PC-9 (cell line): ENCODE measurements at regions not wholly inside any gene's neighbourhood (a gene's known extent, or its start where the extent isn't known, plus 50 kb on each side); places are given as distances from the start of the nearest gene placed in this dataset.

Experiments
- BruUV-seq: library from RNA; stranded (reverse); fragments of 400-500 nt; replicated peaks from 2 replicates; lab custom pipeline; 2021; lab: Mats Ljungman, UMichigan
- CTCF ChIA-PET: fragments of 300-600 bp; sonication (Branson Sonifier 250); formaldehyde crosslinking; loops from one replicate; lab custom pipeline; 2022; ENCODE audit warnings: antibody characterized with exemption; lab: Charles Lee
- POLR2A ChIA-PET: fragments of 300-600 bp; sonication (Branson Sonifier 250); formaldehyde crosslinking; loops from one replicate; lab custom pipeline; 2022; ENCODE audit warnings: antibody characterized with exemption; ENCODE audit not compliant: unreplicated experiment; lab: Charles Lee
- DNase-seq, 2 experiments: peaks; one replicate each; pipeline versions ENCODE4 v3.0.0 to v3.0.0-alpha.2; 2015 to 2022; ENCODE audit warnings: mixed read lengths in 1 of 2
- H2AFZ ChIP-seq: fragments of 200-600 bp; sonication (generic); 2 replicates; pipeline ENCODE4 v1.8.1; 2017; ENCODE audit warnings: antibody characterized with exemption
- H3F3A ChIP-seq: fragments of 200-600 bp; sonication (generic); 2 replicates; pipeline ENCODE4 v1.8.1; 2017; ENCODE audit warnings: antibody characterized with exemption, mild to moderate bottlenecking, low read depth; ENCODE audit not compliant: insufficient read depth
- H3K27ac ChIP-seq: fragments of 200-600 bp; sonication (generic); 2 replicates; pipeline ENCODE4 v1.6.1; 2016; ENCODE audit warnings: mixed run types
- H3K27me3 ChIP-seq: fragments of 200-600 bp; sonication (generic); 2 replicates; pipeline ENCODE4 v1.6.1; 2016; ENCODE audit warnings: low read depth, mixed run types; ENCODE audit not compliant: insufficient read depth
- H3K36me3 ChIP-seq: fragments of 200-600 bp; sonication (generic); 2 replicates; pipeline ENCODE4 v1.6.1; 2016; ENCODE audit warnings: low read depth, mixed run types
- H3K4me1 ChIP-seq: fragments of 200-600 bp; sonication (generic); replicated peaks from 2 replicates; pipeline ENCODE4 v1.6.1; 2016; ENCODE audit warnings: mixed run types; ENCODE audit not compliant: insufficient read depth
- H3K4me2 ChIP-seq: fragments of 200-600 bp; sonication (generic); 2 replicates; pipeline ENCODE4 v1.6.1; 2017; ENCODE audit warnings: mixed run types
- H3K4me3 ChIP-seq: fragments of 200-600 bp; sonication (generic); 2 replicates; pipeline ENCODE4 v1.6.1; 2016; ENCODE audit warnings: mixed run types
- H3K79me2 ChIP-seq: fragments of 200-600 bp; sonication (generic); 2 replicates; pipeline ENCODE4 v1.6.1; 2017; ENCODE audit warnings: low read depth, mixed run types
- H3K9me2 ChIP-seq: fragments of 200-600 bp; sonication (generic); 2 replicates; pipeline ENCODE4 v1.8.1; 2017; ENCODE audit warnings: mild to moderate bottlenecking; ENCODE audit not compliant: insufficient read depth
- H3K9me3 ChIP-seq: fragments of 200-600 bp; sonication (generic); 2 replicates; pipeline ENCODE4 v1.8.1; 2016; ENCODE audit warnings: low read depth; ENCODE audit not compliant: insufficient read depth
- H4K20me1 ChIP-seq: fragments of 200-600 bp; sonication (generic); 2 replicates; pipeline ENCODE4 v1.8.1; 2017; ENCODE audit not compliant: insufficient read depth
- CTCF ChIP-seq: fragments of 200-600 bp; sonication (generic); conservative IDR thresholded peaks from 2 replicates; pipeline ENCODE4 v1.6.1; 2017; ENCODE audit warnings: mixed run types, antibody characterized with exemption, mild to moderate bottlenecking, moderate library complexity
- EZH2 ChIP-seq: fragments of 200-600 bp; sonication (generic); IDR thresholded peaks from 2 replicates; pipeline ENCODE4 v1.8.0; 2017; ENCODE audit warnings: antibody characterized with exemption, low read depth
- intact Hi-C: fragments of 100-400 bp; cut with micrococcal nuclease; formaldehyde crosslinking; loops from one replicate; pipeline ENCODE4 v1.10.0; 2022; ENCODE audit not compliant: unreplicated experiment

- H3K9me2 ChIP-seq = no peaks in the 10 kb centered on the region
- DNase-seq = no peak
- no peaks in the 10 kb centered on the region for H3K36me3 ChIP-seq
- intact Hi-C loops = no loop called here
- no TSS peak for BruUV-seq
- no peaks in the 10 kb centered on the region for H3K79me2 ChIP-seq
- no peaks in the 10 kb centered on the region for H3K4me1 ChIP-seq
- ChIA-PET CTCF (no interaction called here), POLR2A (no interaction called here)
- H3K4me2 ChIP-seq = no peak overlapping the region
- no peak overlapping the region for H3K4me3 ChIP-seq
- no peaks in the 10 kb centered on the region for H3F3A ChIP-seq
- H3K27ac ChIP-seq = no peak overlapping the region
- no peak overlapping the region for H2AFZ ChIP-seq
- no peaks in the 10 kb centered on the region for H3K27me3 ChIP-seq
- H3K9me3 ChIP-seq = no peaks in the 10 kb centered on the region
- TF ChIP-seq CTCF = no peak
- H4K20me1 ChIP-seq = no peaks in the 10 kb centered on the region
Measured at GRCh38 chr9:82598241-82599039, 464.5 kb downstream of the RASEF start.

GRCh38 chr9:82599336-82599949, 463.5 kb downstream of the RASEF start:
- Histone ChIP-seq H3K79me2 (no peaks in the 10 kb centered on the region), H3K4me3 (no peak overlapping the region), H3K4me1 (no peaks in the 10 kb centered on the region), H2AFZ (no peak overlapping the region), H3K9me3 (no peaks in the 10 kb centered on the region), H3K27ac (no peak overlapping the region), H3K27me3 (no peaks in the 10 kb centered on the region), H3F3A (no peaks in the 10 kb centered on the region), H4K20me1 (no peaks in the 10 kb centered on the region), H3K4me2 (no peak overlapping the region), H3K36me3 (no peaks in the 10 kb centered on the region), H3K9me2 (no peaks in the 10 kb centered on the region)
- no peak for TF ChIP-seq CTCF
- no peak for TF ChIP-seq EZH2
- ChIA-PET CTCF (no interaction called here), POLR2A (no interaction called here)
- intact Hi-C loops = no loop called here
- DNase-seq = no peak
- BruUV-seq = no TSS peak

GRCh38 chr9:82600536-82601292, 462.2 kb downstream of the RASEF start:
- DNase-seq = no peak
- Histone ChIP-seq H3F3A (no peaks in the 10 kb centered on the region), H3K4me3 (no peak overlapping the region), H4K20me1 (no peaks in the 10 kb centered on the region), H3K27me3 (no peaks in the 10 kb centered on the region), H3K79me2 (no peaks in the 10 kb centered on the region), H3K9me2 (no peaks in the 10 kb centered on the region), H3K9me3 (no peaks in the 10 kb centered on the region), H3K4me2 (no peak overlapping the region), H3K4me1 (no peaks in the 10 kb centered on the region), H3K27ac (no peak overlapping the region), H3K36me3 (no peaks in the 10 kb centered on the region), H2AFZ (no peak overlapping the region)
- ChIA-PET POLR2A (no interaction called here), CTCF (no interaction called here)
- no TSS peak for BruUV-seq
- intact Hi-C loops = loop anchor here (10.0 kb wide), 1 partner anchor 916 kb away; the partner anchor contains the start of gene TLE1
- TF ChIP-seq EZH2 = no peak
- no peak for TF ChIP-seq CTCF
